ENCODE measurements at regions not wholly inside any gene's neighbourhood (a gene's known extent, or its start where the extent isn't known, plus 50 kb on each side); places are given as distances from the start of the nearest gene placed in this dataset.
A peak's percentile ranks its signal among the peaks of the same experiment; 100 is the strongest.
"Not testable (repeated sequence)": the region's sequence is repeated elsewhere in the genome, so short reads cannot be mapped to it uniquely, and the experiment has no call there.

- no peak for DNase-seq (ENCODE audit: low spot score)
Measured at GRCh38 chr13:61696676-61697075, 281.0 kb upstream of the PCDH20 start.

- DNase-seq (ENCODE audit: low spot score): no peak
Measured at GRCh38 chr13:61695147-61695546, 279.5 kb upstream of the PCDH20 start.

GRCh38 chr13:61692691-61693090, 277.0 kb upstream of the PCDH20 start:
- no peak for DNase-seq (ENCODE audit: low spot score)

GRCh38 chr13:61685682-61686012, 270.0 kb upstream of the PCDH20 start:
- DNase-seq (ENCODE audit: low spot score): peak; percentile 48

GRCh38 chr13:61684976-61685681, 269.5 kb upstream of the PCDH20 start:
- no peak for DNase-seq (ENCODE audit: low spot score)

- DNase-seq (ENCODE audit: low spot score): no peak
Measured at GRCh38 chr13:61672756-61673155, 257.1 kb upstream of the PCDH20 start.

GRCh38 chr13:61670384-61671161, 254.9 kb upstream of the PCDH20 start:
- DNase-seq (ENCODE audit: low spot score): no peak

GRCh38 chr13:61664801-61665705, 249.4 kb upstream of the PCDH20 start:
- no peak for DNase-seq (ENCODE audit: low spot score)

GRCh38 chr13:61654481-61654880, 238.8 kb upstream of the PCDH20 start:
- DNase-seq (ENCODE audit: low spot score): no peak

- DNase-seq (ENCODE audit: low spot score): no peak
Measured at GRCh38 chr13:61648547-61648946, 232.9 kb upstream of the PCDH20 start.

GRCh38 chr13:61612192-61612591, 196.5 kb upstream of the PCDH20 start:
- no peak for DNase-seq (ENCODE audit: low spot score)

GRCh38 chr13:61608138-61608537, 192.5 kb upstream of the PCDH20 start:
- DNase-seq (ENCODE audit: low spot score): no peak

- DNase-seq (ENCODE audit: low spot score): peak; percentile 71
Measured at GRCh38 chr13:61600360-61601033, 184.8 kb upstream of the PCDH20 start.

GRCh38 chr13:61592489-61592888, 176.8 kb upstream of the PCDH20 start:
- no peak for DNase-seq (ENCODE audit: low spot score)

- DNase-seq (ENCODE audit: low spot score): no peak
Measured at GRCh38 chr13:61575973-61576372, 160.3 kb upstream of the PCDH20 start.

GRCh38 chr13:61563645-61564044, 148.0 kb upstream of the PCDH20 start:
- DNase-seq (ENCODE audit: low spot score): no peak

- DNase-seq (ENCODE audit: low spot score): no peak
Measured at GRCh38 chr13:61546911-61547310, 131.3 kb upstream of the PCDH20 start.

- DNase-seq (ENCODE audit: low spot score): no peak
Measured at GRCh38 chr13:61546413-61546812, 130.8 kb upstream of the PCDH20 start.

- DNase-seq (ENCODE audit: low spot score): no peak
Measured at GRCh38 chr13:61536433-61536832, 120.8 kb upstream of the PCDH20 start.

- peak; percentile 58 for DNase-seq (ENCODE audit: low spot score)
Measured at GRCh38 chr13:61531383-61532065, 115.9 kb upstream of the PCDH20 start.

GRCh38 chr13:61519214-61519613, 103.6 kb upstream of the PCDH20 start:
- DNase-seq (ENCODE audit: low spot score): not testable (repeated sequence)
